ENCODE measurements at regions not wholly inside any gene's neighbourhood (a gene's known extent, or its start where the extent isn't known, plus 50 kb on each side); places are given as distances from the start of the nearest gene placed in this dataset.
"Not testable (repeated sequence)": the region's sequence is repeated elsewhere in the genome, so short reads cannot be mapped to it uniquely, and the experiment has no call there.

DNA sequence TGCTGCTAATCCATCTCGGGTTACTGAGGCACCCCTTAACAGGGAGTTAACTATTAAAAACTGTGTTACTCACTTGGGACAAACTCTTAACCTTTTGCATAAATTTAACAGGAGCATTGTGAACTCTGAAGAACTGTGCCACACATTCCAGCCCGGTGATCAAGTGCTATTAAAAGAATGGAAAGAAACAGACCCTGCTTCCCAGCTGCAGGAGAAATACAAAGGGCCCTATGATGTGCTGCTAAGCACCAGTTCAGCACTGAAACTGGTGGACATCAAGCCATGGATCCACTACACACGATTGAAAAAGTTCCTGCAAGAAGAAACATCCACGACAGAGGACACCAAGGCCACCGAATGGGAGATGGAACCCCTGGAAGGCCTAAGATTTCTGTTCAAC is 114.7 kb upstream of the PLCL2 start:
- Mint-ChIP-seq H3K36me3 (ENCODE audit: low read depth, unreplicated experiment) (peaks cover 3% of the 10 kb centered on the region), H3K4me1 (ENCODE audit: unreplicated experiment) (peaks cover 10% of the 10 kb centered on the region), H3K9me3 (ENCODE audit: unreplicated experiment) (no peaks in the 10 kb centered on the region), H3K27ac (ENCODE audit: unreplicated experiment) (no peak overlapping the region), H3K27me3 (ENCODE audit: unreplicated experiment) (peaks cover 1% of the 10 kb centered on the region), H3K4me3 (ENCODE audit: unreplicated experiment) (no peak overlapping the region)
- no peak for DNase-seq (ENCODE audit: low spot score)
- TF ChIP-seq, protein P1, sequence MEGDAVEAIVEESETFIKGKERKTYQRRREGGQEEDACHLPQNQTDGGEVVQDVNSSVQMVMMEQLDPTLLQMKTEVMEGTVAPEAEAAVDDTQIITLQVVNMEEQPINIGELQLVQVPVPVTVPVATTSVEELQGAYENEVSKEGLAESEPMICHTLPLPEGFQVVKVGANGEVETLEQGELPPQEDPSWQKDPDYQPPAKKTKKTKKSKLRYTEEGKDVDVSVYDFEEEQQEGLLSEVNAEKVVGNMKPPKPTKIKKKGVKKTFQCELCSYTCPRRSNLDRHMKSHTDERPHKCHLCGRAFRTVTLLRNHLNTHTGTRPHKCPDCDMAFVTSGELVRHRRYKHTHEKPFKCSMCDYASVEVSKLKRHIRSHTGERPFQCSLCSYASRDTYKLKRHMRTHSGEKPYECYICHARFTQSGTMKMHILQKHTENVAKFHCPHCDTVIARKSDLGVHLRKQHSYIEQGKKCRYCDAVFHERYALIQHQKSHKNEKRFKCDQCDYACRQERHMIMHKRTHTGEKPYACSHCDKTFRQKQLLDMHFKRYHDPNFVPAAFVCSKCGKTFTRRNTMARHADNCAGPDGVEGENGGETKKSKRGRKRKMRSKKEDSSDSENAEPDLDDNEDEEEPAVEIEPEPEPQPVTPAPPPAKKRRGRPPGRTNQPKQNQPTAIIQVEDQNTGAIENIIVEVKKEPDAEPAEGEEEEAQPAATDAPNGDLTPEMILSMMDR (IDR thresholded peaks at IDR 0.05; ENCODE audit: unreplicated experiment), result no peak

DNA sequence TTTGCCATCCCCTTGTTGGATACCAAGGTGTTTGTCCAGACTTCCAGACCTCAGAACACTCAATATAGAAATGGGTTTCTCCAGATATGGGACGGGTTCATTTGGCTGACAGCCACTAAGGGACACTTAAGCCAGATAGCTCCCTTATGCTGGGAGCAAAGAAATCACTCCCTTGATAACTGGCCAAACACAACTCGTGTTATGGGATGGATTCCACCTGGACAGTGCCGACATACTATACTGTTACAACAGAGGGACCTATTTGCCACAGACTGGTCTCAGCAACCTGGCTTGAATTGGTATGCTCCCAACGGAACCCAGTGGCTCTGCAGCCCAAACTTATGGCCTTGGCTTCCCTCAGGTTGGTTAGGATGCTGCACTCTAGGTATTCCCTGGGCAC is 114.0 kb upstream of the PLCL2 start:
- peaks cover 1% of the 10 kb centered on the region for H3K27me3 Mint-ChIP-seq (ENCODE audit: unreplicated experiment)
- peaks cover 6% of the 10 kb centered on the region for H3K36me3 Mint-ChIP-seq (ENCODE audit: low read depth, unreplicated experiment)
- peaks cover 10% of the 10 kb centered on the region for H3K4me1 Mint-ChIP-seq (ENCODE audit: unreplicated experiment)
- H3K4me3 Mint-ChIP-seq (ENCODE audit: unreplicated experiment), result no peak overlapping the region
- no peak for DNase-seq (ENCODE audit: low spot score)
- no peaks in the 10 kb centered on the region for H3K9me3 Mint-ChIP-seq (ENCODE audit: unreplicated experiment)
- TF ChIP-seq, protein P1 (IDR thresholded peaks at IDR 0.05; ENCODE audit: unreplicated experiment), result no peak
- H3K27ac Mint-ChIP-seq (ENCODE audit: unreplicated experiment), result no peak overlapping the region

DNA sequence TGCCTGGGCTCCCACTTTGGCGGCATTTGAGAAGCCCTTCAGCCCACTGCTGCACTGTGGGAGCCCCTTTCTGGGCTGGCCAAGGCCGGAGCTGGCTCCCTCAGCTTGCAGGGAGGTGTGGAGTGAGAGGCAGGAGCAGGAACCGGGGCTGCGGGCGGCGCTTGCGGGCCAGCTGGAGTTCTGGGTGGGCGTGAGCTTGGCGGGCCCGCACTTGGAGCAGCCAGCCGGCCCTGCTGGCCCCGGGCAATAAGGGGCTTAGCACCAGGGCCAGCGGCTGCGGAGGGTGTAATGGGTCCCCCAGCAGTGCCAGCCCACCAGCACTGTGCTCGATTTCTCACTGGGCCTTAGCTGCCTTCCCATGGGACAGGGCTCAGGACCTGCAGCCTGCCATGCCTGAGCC is 111.2 kb upstream of the PLCL2 start:
- not testable (repeated sequence) for H3K36me3 Mint-ChIP-seq (ENCODE audit: low read depth, unreplicated experiment); H3K9me3 Mint-ChIP-seq (ENCODE audit: unreplicated experiment); H3K4me3 Mint-ChIP-seq (ENCODE audit: unreplicated experiment); H3K27ac Mint-ChIP-seq (ENCODE audit: unreplicated experiment); H3K4me1 Mint-ChIP-seq (ENCODE audit: unreplicated experiment); H3K27me3 Mint-ChIP-seq (ENCODE audit: unreplicated experiment); DNase-seq (ENCODE audit: low spot score)

DNA sequence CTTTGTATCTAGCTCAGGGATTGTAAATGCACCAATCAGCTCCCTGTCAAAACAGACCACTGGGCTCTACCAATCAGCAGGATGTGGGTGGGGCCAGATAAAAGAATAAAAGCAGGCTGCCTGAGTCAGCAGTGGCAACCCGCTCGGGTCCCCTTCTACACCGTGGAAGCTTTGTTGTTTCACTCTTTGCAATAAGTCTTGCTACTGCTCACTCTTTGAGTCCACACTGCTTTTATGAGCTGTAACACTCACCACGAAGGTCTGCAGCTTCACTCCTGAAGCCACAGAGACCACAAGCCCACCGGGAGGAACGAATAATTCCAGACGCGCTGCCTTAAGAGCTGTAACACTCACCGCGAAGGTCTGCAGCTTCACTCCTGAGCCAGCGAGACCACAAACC is 110.2 kb upstream of the PLCL2 start:
- not testable (repeated sequence) for H3K27ac Mint-ChIP-seq (ENCODE audit: unreplicated experiment); DNase-seq (ENCODE audit: low spot score); H3K4me3 Mint-ChIP-seq (ENCODE audit: unreplicated experiment)

DNA sequence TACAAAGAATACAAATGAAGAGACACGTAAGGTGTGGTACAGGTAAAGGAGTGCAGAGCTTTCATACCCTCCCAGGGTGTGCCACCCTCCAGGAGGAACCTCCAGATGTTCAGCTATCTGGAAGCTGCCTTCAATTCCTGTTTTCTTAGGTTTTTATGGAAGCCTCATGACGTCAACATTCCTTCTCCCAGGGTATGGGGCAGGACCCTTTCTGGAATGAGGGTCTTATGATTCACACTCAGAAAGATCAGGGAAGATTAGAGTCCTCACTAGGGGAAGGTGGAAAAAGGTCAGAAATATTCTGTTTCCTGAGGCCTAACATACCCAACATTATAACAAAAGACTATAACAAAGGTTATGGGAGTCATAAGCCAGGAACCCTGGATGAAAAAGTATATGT is 99.8 kb upstream of the PLCL2 start:
- no peaks in the 10 kb centered on the region for H3K9me3 Mint-ChIP-seq (ENCODE audit: unreplicated experiment)
- no peaks in the 10 kb centered on the region for H3K36me3 Mint-ChIP-seq (ENCODE audit: low read depth, unreplicated experiment)
- H3K4me1 Mint-ChIP-seq (ENCODE audit: unreplicated experiment), result peaks cover 5% of the 10 kb centered on the region

More for the DNA sequence above, 110.2 kb upstream of the PLCL2 start:
- H3K4me1 Mint-ChIP-seq (ENCODE audit: unreplicated experiment); H3K27me3 Mint-ChIP-seq (ENCODE audit: unreplicated experiment); H3K9me3 Mint-ChIP-seq (ENCODE audit: unreplicated experiment); H3K36me3 Mint-ChIP-seq (ENCODE audit: low read depth, unreplicated experiment): not testable (repeated sequence)

DNA sequence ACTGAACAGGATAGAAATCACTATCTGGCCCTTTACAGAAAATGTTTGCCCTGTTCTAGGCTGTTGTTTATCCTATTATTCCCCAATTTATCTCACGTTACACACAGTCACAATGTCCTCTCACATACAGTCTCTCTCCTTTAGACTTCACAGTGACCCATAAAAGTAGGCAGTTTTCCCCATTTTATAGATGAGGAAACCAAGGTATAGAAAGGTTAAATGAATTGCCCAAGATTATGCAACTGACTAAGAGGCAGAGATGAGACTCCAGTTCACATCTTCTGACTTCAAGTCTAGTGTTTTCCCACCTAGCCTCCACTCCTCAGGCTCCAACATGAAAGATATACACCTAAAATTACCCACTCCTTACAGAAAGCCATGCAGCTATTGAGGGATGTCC is 99.3 kb upstream of the PLCL2 start:
- Mint-ChIP-seq H3K4me1 (ENCODE audit: unreplicated experiment) (peaks cover 10% of the 10 kb centered on the region), H3K9me3 (ENCODE audit: unreplicated experiment) (no peaks in the 10 kb centered on the region), H3K27ac (ENCODE audit: unreplicated experiment) (no peak overlapping the region), H3K4me3 (ENCODE audit: unreplicated experiment) (no peak overlapping the region), H3K36me3 (ENCODE audit: low read depth, unreplicated experiment) (no peaks in the 10 kb centered on the region), H3K27me3 (ENCODE audit: unreplicated experiment) (peaks cover 6% of the 10 kb centered on the region)
- DNase-seq (ENCODE audit: low spot score), result no peak
- TF ChIP-seq, protein P1 (IDR thresholded peaks at IDR 0.05; ENCODE audit: unreplicated experiment), result no peak

More for the DNA sequence above, 99.8 kb upstream of the PLCL2 start:
- DNase-seq (ENCODE audit: low spot score), result no peak
- TF ChIP-seq, protein P1 (IDR thresholded peaks at IDR 0.05; ENCODE audit: unreplicated experiment), result no peak
- no peak overlapping the region for H3K4me3 Mint-ChIP-seq (ENCODE audit: unreplicated experiment)
- no peak overlapping the region for H3K27ac Mint-ChIP-seq (ENCODE audit: unreplicated experiment)
- peaks cover 6% of the 10 kb centered on the region for H3K27me3 Mint-ChIP-seq (ENCODE audit: unreplicated experiment)
